ENCODE measurements at regions not wholly inside any gene's neighbourhood (a gene's known extent, or its start where the extent isn't known, plus 50 kb on each side); places are given as distances from the start of the nearest gene placed in this dataset.
A peak's percentile ranks its signal among the peaks of the same experiment; 100 is the strongest.

GRCh38 chr2:67950919-67951318 is 111.9 kb downstream of the C1D start:
- no peak for DNase-seq
- H4K20me1 ChIP-seq (ENCODE audit: insufficient read depth, low read length), result no peaks in the 10 kb centered on the region
- H3K9me3 ChIP-seq (ENCODE audit: insufficient read depth, low read length, severe bottlenecking), result no peaks in the 10 kb centered on the region
- no peak overlapping the region for H3K4me3 ChIP-seq (ENCODE audit: low read depth in 1 of 2, low read length in 2 of 2)
- H3K79me2 ChIP-seq (ENCODE audit: insufficient read depth, low read length), result no peaks in the 10 kb centered on the region
- peak overlapping the region; percentile 39; the same call in 1 of the 2 replicates for H3K4me2 ChIP-seq (ENCODE audit: insufficient read depth, low read length)
- H3K27ac ChIP-seq (ENCODE audit: low read length), result no peak overlapping the region
- ATAC-seq (ENCODE audit: insufficient read depth, low read depth), result no peak
- H3K27me3 ChIP-seq (ENCODE audit: insufficient read depth, low read length, poor library complexity), result peaks cover 7% of the 10 kb centered on the region
- no peak overlapping the region for H3K9ac ChIP-seq (ENCODE audit: low read depth, low read length)
- TF ChIP-seq EZH2 (IDR thresholded peaks at IDR 0.05; ENCODE audit: borderline replicate concordance, low read depth, low read length, severe bottlenecking) (no peak), CTCF (IDR thresholded peaks at IDR 0.05; ENCODE audit: borderline replicate concordance, extremely low read depth, low read length, poor library complexity, severe bottlenecking) (no peak)
- 0 out of 2 replicates have a peak overlapping the region, but pooled peaks have one; percentile 41 for H2AFZ ChIP-seq (ENCODE audit: low read depth, low read length)
- H3K36me3 ChIP-seq (ENCODE audit: insufficient read depth, low read length), result no peaks in the 10 kb centered on the region
- no peaks in the 10 kb centered on the region for H3K4me1 ChIP-seq (ENCODE audit: insufficient read depth, low read length)

- Histone ChIP-seq H3K4me1 (ENCODE audit: insufficient read depth, low read length) (no peaks in the 10 kb centered on the region), H3K9ac (ENCODE audit: low read depth, low read length) (no peak overlapping the region), H3K9me3 (ENCODE audit: insufficient read depth, low read length, severe bottlenecking) (no peaks in the 10 kb centered on the region), H2AFZ (ENCODE audit: low read depth, low read length) (no peak overlapping the region), H3K79me2 (ENCODE audit: insufficient read depth, low read length) (no peaks in the 10 kb centered on the region), H3K4me3 (ENCODE audit: low read depth in 1 of 2, low read length in 2 of 2) (no peak overlapping the region), H3K27ac (ENCODE audit: low read length) (no peak overlapping the region), H4K20me1 (ENCODE audit: insufficient read depth, low read length) (no peaks in the 10 kb centered on the region), H3K4me2 (ENCODE audit: insufficient read depth, low read length) (no peak overlapping the region), H3K36me3 (ENCODE audit: insufficient read depth, low read length) (no peaks in the 10 kb centered on the region), H3K27me3 (ENCODE audit: insufficient read depth, low read length, poor library complexity) (peaks cover 7% of the 10 kb centered on the region)
- no peak for ATAC-seq (ENCODE audit: insufficient read depth, low read depth)
- TF ChIP-seq CTCF (IDR thresholded peaks at IDR 0.05; ENCODE audit: borderline replicate concordance, extremely low read depth, low read length, poor library complexity, severe bottlenecking) (no peak), EZH2 (IDR thresholded peaks at IDR 0.05; ENCODE audit: borderline replicate concordance, low read depth, low read length, severe bottlenecking) (no peak)
- no peak for DNase-seq
Observed at GRCh38 chr2:67952066-67952465, 110.7 kb downstream of the C1D start.

- H3K4me2 ChIP-seq (ENCODE audit: insufficient read depth, low read length), result no peak overlapping the region
- ATAC-seq (ENCODE audit: insufficient read depth, low read depth) (no peak), DNase-seq (no peak)
- no peak overlapping the region for H3K9ac ChIP-seq (ENCODE audit: low read depth, low read length)
- H3K27ac ChIP-seq (ENCODE audit: low read length), result no peak overlapping the region
- H3K36me3 ChIP-seq (ENCODE audit: insufficient read depth, low read length), result no peaks in the 10 kb centered on the region
- H3K79me2 ChIP-seq (ENCODE audit: insufficient read depth, low read length), result no peaks in the 10 kb centered on the region
- peaks cover 7% of the 10 kb centered on the region for H3K27me3 ChIP-seq (ENCODE audit: insufficient read depth, low read length, poor library complexity)
- no peaks in the 10 kb centered on the region for H4K20me1 ChIP-seq (ENCODE audit: insufficient read depth, low read length)
- no peaks in the 10 kb centered on the region for H3K4me1 ChIP-seq (ENCODE audit: insufficient read depth, low read length)
- no peaks in the 10 kb centered on the region for H3K9me3 ChIP-seq (ENCODE audit: insufficient read depth, low read length, severe bottlenecking)
- no peak overlapping the region for H3K4me3 ChIP-seq (ENCODE audit: low read depth in 1 of 2, low read length in 2 of 2)
- no peak for TF ChIP-seq EZH2 (IDR thresholded peaks at IDR 0.05; ENCODE audit: borderline replicate concordance, low read depth, low read length, severe bottlenecking)
- TF ChIP-seq CTCF (IDR thresholded peaks at IDR 0.05; ENCODE audit: borderline replicate concordance, extremely low read depth, low read length, poor library complexity, severe bottlenecking), result no peak
- H2AFZ ChIP-seq (ENCODE audit: low read depth, low read length), result no peak overlapping the region
Observed at GRCh38 chr2:67954093-67954748, 108.6 kb downstream of the C1D start.

Measured in DND-41 (cell line).